ENCODE measurements at regions not wholly inside any gene's neighbourhood (a gene's known extent, or its start where the extent isn't known, plus 50 kb on each side); places are given as distances from the start of the nearest gene placed in this dataset.

GRCh38 chr7:45446195-45446944 lies 127.8 kb upstream of the ADCY1 start:
- Mint-ChIP-seq H3K9me3 (ENCODE audit: unreplicated experiment) (no peaks in the 10 kb centered on the region), H3K27ac (ENCODE audit: unreplicated experiment) (no peak overlapping the region), H3K4me1 (ENCODE audit: low read depth, unreplicated experiment) (no peaks in the 10 kb centered on the region), H3K4me3 (ENCODE audit: unreplicated experiment) (no peak overlapping the region), H3K36me3 (ENCODE audit: unreplicated experiment) (no peaks in the 10 kb centered on the region), H3K27me3 (ENCODE audit: unreplicated experiment) (no peaks in the 10 kb centered on the region)
- no peak for TF ChIP-seq CTCF (IDR thresholded peaks at IDR 0.05; ENCODE audit: partially characterized antibody, unreplicated experiment)
- no peak for DNase-seq

GRCh38 chr7:45447296-45447695 lies 126.9 kb upstream of the ADCY1 start:
- no peaks in the 10 kb centered on the region for H3K36me3 Mint-ChIP-seq (ENCODE audit: unreplicated experiment)
- H3K27me3 Mint-ChIP-seq (ENCODE audit: unreplicated experiment) = no peaks in the 10 kb centered on the region
- no peak overlapping the region for H3K27ac Mint-ChIP-seq (ENCODE audit: unreplicated experiment)
- no peaks in the 10 kb centered on the region for H3K4me1 Mint-ChIP-seq (ENCODE audit: low read depth, unreplicated experiment)
- TF ChIP-seq CTCF (IDR thresholded peaks at IDR 0.05; ENCODE audit: partially characterized antibody, unreplicated experiment) = no peak
- H3K4me3 Mint-ChIP-seq (ENCODE audit: unreplicated experiment) = no peak overlapping the region
- DNase-seq = no peak
- H3K9me3 Mint-ChIP-seq (ENCODE audit: unreplicated experiment) = no peaks in the 10 kb centered on the region

- no peak for TF ChIP-seq CTCF (IDR thresholded peaks at IDR 0.05; ENCODE audit: partially characterized antibody, unreplicated experiment)
- Mint-ChIP-seq H3K4me1 (ENCODE audit: low read depth, unreplicated experiment) (no peaks in the 10 kb centered on the region), H3K27ac (ENCODE audit: unreplicated experiment) (no peak overlapping the region), H3K27me3 (ENCODE audit: unreplicated experiment) (peaks cover 3% of the 10 kb centered on the region), H3K36me3 (ENCODE audit: unreplicated experiment) (no peaks in the 10 kb centered on the region), H3K9me3 (ENCODE audit: unreplicated experiment) (no peaks in the 10 kb centered on the region), H3K4me3 (ENCODE audit: unreplicated experiment) (no peak overlapping the region)
- no peak for DNase-seq
Measured at GRCh38 chr7:45450571-45451204, 123.5 kb upstream of the ADCY1 start.

GRCh38 chr7:45451342-45452035 lies 122.7 kb upstream of the ADCY1 start:
- no peak for DNase-seq
- no peak overlapping the region for H3K4me3 Mint-ChIP-seq (ENCODE audit: unreplicated experiment)
- no peaks in the 10 kb centered on the region for H3K9me3 Mint-ChIP-seq (ENCODE audit: unreplicated experiment)
- no peak overlapping the region for H3K27ac Mint-ChIP-seq (ENCODE audit: unreplicated experiment)
- H3K4me1 Mint-ChIP-seq (ENCODE audit: low read depth, unreplicated experiment) = no peaks in the 10 kb centered on the region
- peaks cover 3% of the 10 kb centered on the region for H3K27me3 Mint-ChIP-seq (ENCODE audit: unreplicated experiment)
- no peaks in the 10 kb centered on the region for H3K36me3 Mint-ChIP-seq (ENCODE audit: unreplicated experiment)
- no peak for TF ChIP-seq CTCF (IDR thresholded peaks at IDR 0.05; ENCODE audit: partially characterized antibody, unreplicated experiment)

GRCh38 chr7:45454771-45455170 lies 119.4 kb upstream of the ADCY1 start:
- Mint-ChIP-seq H3K27ac (ENCODE audit: unreplicated experiment) (no peak overlapping the region), H3K4me3 (ENCODE audit: unreplicated experiment) (no peak overlapping the region), H3K4me1 (ENCODE audit: low read depth, unreplicated experiment) (no peaks in the 10 kb centered on the region), H3K27me3 (ENCODE audit: unreplicated experiment) (peaks cover 3% of the 10 kb centered on the region), H3K9me3 (ENCODE audit: unreplicated experiment) (no peaks in the 10 kb centered on the region), H3K36me3 (ENCODE audit: unreplicated experiment) (no peaks in the 10 kb centered on the region)
- no peak for DNase-seq
- TF ChIP-seq CTCF (IDR thresholded peaks at IDR 0.05; ENCODE audit: partially characterized antibody, unreplicated experiment) = no peak

All from glutamatergic neuron (in vitro differentiated cells).